Trophoblast cell (in vitro differentiated cells and primary cell): ENCODE measurements at regions not wholly inside any gene's neighbourhood (a gene's known extent, or its start where the extent isn't known, plus 50 kb on each side); places are given as distances from the start of the nearest gene placed in this dataset.

Experiments used
- DNase-seq, 2 donors: peaks; one replicate each; pipeline ENCODE4 v3.0.0-alpha.2; 2016
- H2AFZ ChIP-seq: 2 replicates; pipeline ENCODE4 v1.6.1; 2013; ENCODE audit warnings: low read length, moderate library complexity, mild to moderate bottlenecking; ENCODE audit not compliant: insufficient read depth, poor library complexity
- H2AK5ac ChIP-seq: 2 replicates; pipeline ENCODE4 v1.6.1; 2013; ENCODE audit warnings: mild to moderate bottlenecking, low read length
- H2BK120ac ChIP-seq: 2 replicates; pipeline ENCODE4 v1.6.1; 2013; ENCODE audit warnings: low read length, mild to moderate bottlenecking, moderate library complexity; ENCODE audit not compliant: insufficient read depth, poor library complexity
- H2BK12ac ChIP-seq: 2 replicates; pipeline ENCODE4 v1.6.1; 2013; ENCODE audit warnings: mild to moderate bottlenecking, low read length, moderate library complexity
- H2BK5ac ChIP-seq: 2 replicates; pipeline ENCODE4 v1.6.1; 2013; ENCODE audit warnings: low read length, low read depth, moderate library complexity, mild to moderate bottlenecking; ENCODE audit not compliant: poor library complexity
- H3K14ac ChIP-seq: 2 replicates; pipeline ENCODE4 v1.6.1; 2013; ENCODE audit warnings: mild to moderate bottlenecking, low read length
- H3K18ac ChIP-seq: 2 replicates; pipeline ENCODE4 v1.6.1; 2013; ENCODE audit warnings: mild to moderate bottlenecking, low read length
- H3K23ac ChIP-seq: 2 replicates; pipeline ENCODE4 v1.6.1; 2013; ENCODE audit warnings: low read length
- H3K27ac ChIP-seq: 2 replicates; pipeline ENCODE4 v1.5.1; 2013; ENCODE audit warnings: low read depth, mild to moderate bottlenecking, inconsistent platforms, low read length, moderate library complexity
- H3K27me3 ChIP-seq: 2 replicates; pipeline ENCODE4 v1.6.1; 2013; ENCODE audit warnings: inconsistent platforms, mild to moderate bottlenecking, low read length, moderate library complexity; ENCODE audit not compliant: insufficient read depth
- H3K36me3 ChIP-seq, 2 experiments: 1 replicate in 1 of 2; 2 replicates in 1 of 2; pipeline ENCODE4 v1.6.1; 2013; ENCODE audit warnings: low read length in 2 of 2, mild to moderate bottlenecking in 2 of 2, moderate library complexity in 1 of 2; ENCODE audit not compliant: insufficient read depth in 2 of 2, control insufficient read depth in 1 of 2
- H3K4ac ChIP-seq: 2 replicates; pipeline ENCODE4 v1.6.1; 2013; ENCODE audit warnings: low read depth, mild to moderate bottlenecking, low read length, moderate library complexity
- H3K4me1 ChIP-seq, 2 experiments: 1 replicate in 1 of 2; 2 replicates in 1 of 2; pipeline ENCODE4 v1.6.1; 2013; ENCODE audit warnings: low read length in 2 of 2, mild to moderate bottlenecking in 2 of 2, moderate library complexity in 1 of 2; ENCODE audit not compliant: insufficient read depth in 2 of 2, control insufficient read depth in 1 of 2
- H3K4me2 ChIP-seq: 2 replicates; pipeline ENCODE4 v1.6.1; 2013; ENCODE audit warnings: inconsistent platforms, mild to moderate bottlenecking, low read length, moderate library complexity
- H3K4me3 ChIP-seq: 2 replicates; pipeline ENCODE4 v1.5.1; 2013; ENCODE audit warnings: mild to moderate bottlenecking, low read depth, low read length, inconsistent platforms
- H3K79me1 ChIP-seq: one replicate; pipeline ENCODE4 v1.6.1; 2013; ENCODE audit warnings: low read length
- H3K79me2 ChIP-seq: 2 replicates; pipeline ENCODE4 v1.6.1; 2013; ENCODE audit warnings: low read length, mild to moderate bottlenecking; ENCODE audit not compliant: control insufficient read depth, insufficient read depth, poor library complexity
- H3K9ac ChIP-seq: 2 replicates; pipeline ENCODE4 v1.6.1; 2013; ENCODE audit warnings: mild to moderate bottlenecking, low read length
- H3K9me3 ChIP-seq: 2 replicates; pipeline ENCODE4 v1.6.1; 2013; ENCODE audit warnings: low read depth, mild to moderate bottlenecking, control low read depth, inconsistent platforms, low read length; ENCODE audit not compliant: insufficient read depth
- H4K12ac ChIP-seq: 2 replicates; pipeline ENCODE4 v1.6.1; 2013; ENCODE audit warnings: low read depth, mild to moderate bottlenecking, low read length, moderate library complexity
- H4K8ac ChIP-seq: 2 replicates; pipeline ENCODE4 v1.6.1; 2013; ENCODE audit warnings: low read depth, mild to moderate bottlenecking, low read length, moderate library complexity
- H4K91ac ChIP-seq: one replicate; pipeline ENCODE4 v1.6.1; 2013; ENCODE audit warnings: low read depth, mild to moderate bottlenecking, low read length, moderate library complexity
- WGBS: extraction: QIAGEN DNeasy Blood & Tissue Kit; methylation state at CpG from one replicate; pipeline ENCODE4 v1.1.7; 2013; ENCODE audit warnings: missing lambda C conversion rate; ENCODE audit not compliant: insufficient read length, insufficient coverage; ENCODE audit errors: extremely low coverage; 5-methylcytosine and 5-hydroxymethylcytosine counted together

DNA sequence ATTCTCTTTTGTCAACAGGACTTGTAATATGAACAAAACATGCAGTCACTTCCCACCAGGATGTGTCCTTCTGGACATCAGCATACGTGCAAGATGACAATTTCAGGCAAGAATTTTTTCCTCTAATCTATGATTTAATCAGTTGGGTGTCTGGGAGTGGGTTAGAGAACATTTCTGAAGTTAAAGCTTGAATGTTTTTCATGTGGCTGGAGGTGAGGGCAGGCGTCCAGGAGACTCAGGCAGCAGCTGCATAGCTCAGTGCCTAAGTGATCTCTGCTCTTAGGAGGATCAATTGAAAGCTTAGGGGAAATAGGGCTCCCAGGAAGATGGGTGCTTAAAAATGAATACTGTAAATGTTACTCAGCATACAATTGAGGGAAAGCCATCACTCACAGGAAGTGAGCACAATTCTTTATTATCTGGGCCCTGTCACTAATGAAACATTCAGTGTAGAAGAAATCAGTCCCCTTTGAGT lies 457.6 kb upstream of the KLF6 start:
- peak overlapping the region; percentile 26 for H3K4ac ChIP-seq
- H4K91ac ChIP-seq = peak overlapping the region; percentile 13
- H3K9me3 ChIP-seq = no peaks in the 10 kb centered on the region
- H3K27ac ChIP-seq = peak overlapping the region; percentile 100
- WGBS = no CpG with 5 or more reads among the region's 2 CpGs
- peaks cover 24% of the 10 kb centered on the region for H3K79me1 ChIP-seq
- H3K23ac ChIP-seq = no peak overlapping the region
- H2AFZ ChIP-seq = no peak overlapping the region
- peaks cover 0 to 6% of the 10 kb centered on the region in 2 experiments for H3K4me1 ChIP-seq
- H4K12ac ChIP-seq = peak overlapping the region; percentile 55
- peak; percentile 72 to 94 for DNase-seq
- no peak overlapping the region for H4K8ac ChIP-seq
- peak overlapping the region; percentile 99 for H2BK5ac ChIP-seq
- no peak overlapping the region for H3K9ac ChIP-seq
- no peaks in the 10 kb centered on the region for H3K27me3 ChIP-seq
- H3K4me3 ChIP-seq = no peak overlapping the region
- peaks cover 4% of the 10 kb centered on the region for H3K79me2 ChIP-seq
- no peak overlapping the region for H2BK12ac ChIP-seq
- H2AK5ac ChIP-seq = no peak overlapping the region
- no peak overlapping the region for H3K4me2 ChIP-seq
- H3K36me3 ChIP-seq = peaks cover 0 to 2% of the 10 kb centered on the region in 2 experiments
- H3K14ac ChIP-seq = peak overlapping the region; percentile 40
- no peak overlapping the region for H3K18ac ChIP-seq
- H2BK120ac ChIP-seq = peak overlapping the region; percentile 99

- H2BK12ac ChIP-seq = peak overlapping the region; percentile 92
- DNase-seq = peak; percentile 79 to 91
- H3K27me3 ChIP-seq = no peaks in the 10 kb centered on the region
- H3K79me1 ChIP-seq = peaks cover 23% of the 10 kb centered on the region
- 100% methylated on average over 2 of the region's 7 CpGs for WGBS
- H3K4me1 ChIP-seq = peaks cover 0 to 6% of the 10 kb centered on the region in 2 experiments
- H2AK5ac ChIP-seq = peak overlapping the region; percentile 84
- peaks cover 4% of the 10 kb centered on the region for H3K79me2 ChIP-seq
- H2BK5ac ChIP-seq = peak overlapping the region; percentile 99
- no peak overlapping the region for H3K23ac ChIP-seq
- H2BK120ac ChIP-seq = peak overlapping the region; percentile 99
- H3K4ac ChIP-seq = peak overlapping the region; percentile 48
- H3K36me3 ChIP-seq = peaks cover 0 to 2% of the 10 kb centered on the region in 2 experiments
- no peak overlapping the region for H3K18ac ChIP-seq
- H4K8ac ChIP-seq = peak overlapping the region; percentile 86
- H4K12ac ChIP-seq = no peak overlapping the region
- H3K9me3 ChIP-seq = no peaks in the 10 kb centered on the region
- H3K14ac ChIP-seq = peak overlapping the region; percentile 82
- H3K4me3 ChIP-seq = no peak overlapping the region
- H4K91ac ChIP-seq = peak overlapping the region; percentile 96
- H3K4me2 ChIP-seq = peak overlapping the region; percentile 53
- H2AFZ ChIP-seq = no peak overlapping the region
- H3K9ac ChIP-seq = peak overlapping the region; percentile 62
- H3K27ac ChIP-seq = peak overlapping the region; percentile 100
These were observed 456.8 kb upstream of the KLF6 start for GRCh38 chr10:4241724-4242345.

- no peak overlapping the region for H2AFZ ChIP-seq
- H3K4me3 ChIP-seq = no peak overlapping the region
- DNase-seq = peak; percentile 43 to 66
- H3K27ac ChIP-seq = peak overlapping the region; percentile 69
- peak overlapping the region; percentile 70 for H2AK5ac ChIP-seq
- peak overlapping the region; percentile 32 for H3K4ac ChIP-seq
- H3K18ac ChIP-seq = no peak overlapping the region
- H2BK12ac ChIP-seq = peak overlapping the region; percentile 35
- H3K4me2 ChIP-seq = no peak overlapping the region
- H2BK5ac ChIP-seq = peak overlapping the region; percentile 66
- no peaks in the 10 kb centered on the region for H3K27me3 ChIP-seq
- peaks cover 22% of the 10 kb centered on the region for H3K79me1 ChIP-seq
- H3K79me2 ChIP-seq = peaks cover 4% of the 10 kb centered on the region
- H4K91ac ChIP-seq = peak overlapping the region; percentile 44
- no peak overlapping the region for H3K9ac ChIP-seq
- H3K4me1 ChIP-seq = peaks cover 0 to 6% of the 10 kb centered on the region in 2 experiments
- H3K36me3 ChIP-seq = peaks cover 0 to 2% of the 10 kb centered on the region in 2 experiments
- H3K9me3 ChIP-seq = no peaks in the 10 kb centered on the region
- no peak overlapping the region for H4K12ac ChIP-seq
- peak overlapping the region; percentile 83 for H4K8ac ChIP-seq
- peak overlapping the region; percentile 83 for H2BK120ac ChIP-seq
- H3K23ac ChIP-seq = no peak overlapping the region
- H3K14ac ChIP-seq = peak overlapping the region; percentile 71
- WGBS = no CpG with 5 or more reads among the region's 7 CpGs
These were observed 455.7 kb upstream of the KLF6 start for GRCh38 chr10:4240608-4241197.

DNA sequence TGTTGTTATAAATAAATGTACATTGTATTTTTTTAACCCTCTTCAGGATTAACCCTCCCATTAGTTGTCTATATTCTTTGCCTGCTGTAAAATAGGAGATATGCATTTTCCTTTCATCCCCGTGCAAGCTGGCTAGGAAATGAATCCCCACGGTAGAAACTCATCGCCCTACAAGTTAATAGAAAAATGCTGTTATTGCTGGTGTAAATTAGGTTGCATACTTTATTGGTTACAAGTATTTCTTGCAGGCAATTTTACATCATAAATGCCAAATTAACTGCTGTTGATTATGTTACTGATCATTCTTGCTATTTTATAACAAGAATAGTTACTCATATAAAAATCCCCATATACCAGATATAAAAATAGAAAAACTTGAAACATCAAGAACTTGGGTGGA lies 454.2 kb upstream of the KLF6 start:
- Histone ChIP-seq H3K4me1 (peaks cover 0 to 4% of the 10 kb centered on the region in 2 experiments), H4K12ac (no peak overlapping the region), H3K23ac (no peak overlapping the region), H3K27ac (no peak overlapping the region), H4K91ac (no peak overlapping the region), H3K14ac (no peak overlapping the region), H3K36me3 (peaks cover 0 to 2% of the 10 kb centered on the region in 2 experiments), H2BK12ac (no peak overlapping the region), H2BK120ac (no peak overlapping the region), H3K27me3 (no peaks in the 10 kb centered on the region), H3K9ac (no peak overlapping the region), H3K4me3 (no peak overlapping the region), H3K9me3 (no peaks in the 10 kb centered on the region), H3K4me2 (no peak overlapping the region), H3K79me2 (peaks cover 4% of the 10 kb centered on the region), H2BK5ac (no peak overlapping the region), H3K18ac (no peak overlapping the region), H4K8ac (no peak overlapping the region), H2AK5ac (no peak overlapping the region), H2AFZ (no peak overlapping the region), H3K4ac (no peak overlapping the region), H3K79me1 (peaks cover 14% of the 10 kb centered on the region)
- DNase-seq = no peak
- no CpG with 5 or more reads among the region's 3 CpGs for WGBS
